EL (cell line): ENCODE measurements at regions not wholly inside any gene's neighbourhood (a gene's known extent, or its start where the extent isn't known, plus 50 kb on each side); places are given as distances from the start of the nearest gene placed in this dataset.

Experiments used
- DNase-seq: peaks from one replicate; pipeline ENCODE4 v3.0.0-alpha.2; 2016

DNA sequence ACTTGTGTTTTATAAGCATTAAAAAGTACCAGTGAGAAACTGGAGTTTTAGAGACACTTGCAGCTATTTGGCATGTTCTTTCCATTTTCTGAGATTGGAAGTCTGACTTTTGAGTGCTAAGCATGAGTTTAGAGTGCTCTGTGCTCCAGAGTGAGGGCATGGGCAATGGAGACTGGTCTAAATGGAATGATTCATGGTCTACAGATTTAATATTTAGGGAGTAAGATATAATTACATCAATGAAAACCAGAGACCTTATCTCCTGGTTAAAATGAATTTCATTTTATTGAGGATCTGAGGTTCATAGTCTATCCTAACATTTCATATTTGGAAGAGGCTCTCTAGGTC, 135.9 kb upstream of the RPS23 start:
- DNase-seq: no peak

DNA sequence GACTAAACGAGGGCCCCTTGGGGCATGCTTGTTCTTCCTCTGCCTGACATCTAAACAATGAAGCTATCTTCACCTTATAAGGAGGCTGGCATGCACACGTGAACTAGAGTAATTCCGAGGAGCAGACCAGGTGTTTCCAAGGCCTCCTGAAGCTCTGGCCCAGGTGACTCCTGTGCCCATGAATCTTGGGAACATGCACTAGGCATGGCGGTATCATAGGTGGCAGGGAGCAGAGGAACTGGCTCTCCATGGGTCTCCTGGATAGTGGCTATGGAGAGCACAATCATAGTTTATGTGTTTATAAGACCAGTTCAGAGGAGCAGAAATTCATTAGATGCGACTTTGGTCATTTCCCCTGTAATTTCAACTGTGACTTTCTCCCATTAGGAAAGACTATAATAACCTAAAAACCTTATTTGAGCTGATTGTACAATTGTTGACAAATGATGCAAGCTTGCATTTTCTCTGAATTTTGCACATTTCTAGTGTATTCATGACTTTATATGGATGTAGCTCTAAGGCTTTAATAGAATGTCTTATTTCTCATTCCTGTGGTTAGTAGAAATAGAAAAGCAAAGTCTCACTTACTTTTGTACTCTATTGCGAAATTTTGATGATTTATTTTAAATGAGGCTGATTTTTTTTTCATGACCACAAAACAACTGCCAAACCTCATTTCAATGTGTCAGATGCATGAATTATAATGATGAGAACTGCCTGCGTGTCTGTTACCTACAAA, 135.3 kb upstream of the RPS23 start:
- DNase-seq: peak; percentile 85

GRCh38 chr5:82408033-82408432, 129.9 kb upstream of the RPS23 start:
- DNase-seq: no peak

GRCh38 chr5:82406205-82406773, 128.1 kb upstream of the RPS23 start:
- peak; percentile 93 for DNase-seq

DNA sequence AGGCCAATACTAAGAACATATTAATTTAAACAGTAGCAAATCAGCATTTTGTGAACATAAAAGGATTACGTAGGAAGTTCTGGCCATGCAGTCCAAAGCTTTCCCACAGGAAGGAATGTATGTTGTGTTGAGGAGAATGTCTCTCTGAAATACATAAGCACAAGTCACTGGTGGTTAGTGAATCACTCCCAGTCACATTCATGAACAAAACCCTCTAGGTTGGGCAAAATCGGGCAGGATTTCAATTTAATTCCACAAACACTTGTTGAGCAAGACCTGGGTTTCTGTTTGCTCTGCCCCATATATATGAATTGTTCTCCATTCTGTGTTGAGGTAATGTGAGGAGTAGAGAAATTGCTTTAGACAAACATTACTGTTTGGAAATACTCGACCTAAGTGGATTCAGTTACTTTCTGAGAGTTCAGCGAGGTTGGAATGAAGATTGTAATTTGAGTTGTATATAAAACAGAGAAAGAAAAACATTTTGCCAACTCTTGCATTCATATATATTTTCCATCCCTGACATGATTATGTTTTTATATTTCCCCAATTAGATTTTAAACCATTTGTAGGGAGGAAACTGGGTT, 127.6 kb upstream of the RPS23 start:
- DNase-seq: peak; percentile 97

GRCh38 chr5:82405161-82405560, 127.0 kb upstream of the RPS23 start:
- peak; percentile 81 for DNase-seq

DNA sequence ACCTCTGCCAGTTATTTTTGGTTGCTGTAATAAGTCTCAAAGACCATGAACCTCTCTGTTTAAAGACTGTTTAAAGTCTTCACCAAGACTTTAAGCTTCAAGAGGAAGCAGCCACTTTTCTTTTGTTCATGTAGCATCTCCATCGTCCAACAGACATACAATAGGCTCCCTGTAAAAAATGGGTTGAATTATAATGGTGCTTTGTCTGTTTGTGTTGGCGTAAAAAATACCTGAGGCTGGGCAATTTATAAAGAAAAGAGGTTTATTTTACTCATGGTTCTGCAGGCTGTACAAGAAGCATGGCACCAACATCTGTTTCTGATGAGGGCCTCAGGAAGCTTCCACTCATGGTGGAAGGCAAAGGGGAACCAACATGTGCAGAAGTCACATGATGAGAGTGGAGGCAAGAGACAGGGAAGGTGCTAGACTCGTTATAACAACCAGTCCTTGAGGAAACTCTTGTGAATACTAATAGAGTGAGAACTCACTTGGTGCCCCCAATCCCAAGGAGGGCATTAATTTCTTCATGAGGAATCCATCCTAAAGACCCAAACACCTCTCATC, 126.3 kb upstream of the RPS23 start:
- DNase-seq: no peak

GRCh38 chr5:82403724-82404123, 125.6 kb upstream of the RPS23 start:
- no peak for DNase-seq

GRCh38 chr5:82403026-82403425, 124.9 kb upstream of the RPS23 start:
- DNase-seq: no peak

DNA sequence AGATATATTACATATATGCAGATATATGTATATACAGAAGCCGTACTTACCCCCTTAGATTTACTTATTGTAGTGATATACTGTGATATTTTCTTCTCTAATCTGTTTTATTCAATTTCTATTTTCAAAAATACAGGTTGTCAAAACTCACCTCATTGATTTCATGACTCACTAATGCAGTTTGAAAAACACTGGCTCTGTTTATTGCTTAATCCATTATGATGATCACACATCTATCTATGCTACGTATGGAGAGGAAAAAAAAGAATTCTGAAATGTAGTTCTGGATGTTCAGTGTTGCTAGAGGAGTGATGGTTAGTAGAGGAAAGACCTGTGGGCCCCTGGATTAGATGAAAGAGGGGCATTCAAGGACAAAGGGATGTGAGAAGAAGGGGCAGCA, 121.0 kb upstream of the RPS23 start:
- DNase-seq: no peak

DNA sequence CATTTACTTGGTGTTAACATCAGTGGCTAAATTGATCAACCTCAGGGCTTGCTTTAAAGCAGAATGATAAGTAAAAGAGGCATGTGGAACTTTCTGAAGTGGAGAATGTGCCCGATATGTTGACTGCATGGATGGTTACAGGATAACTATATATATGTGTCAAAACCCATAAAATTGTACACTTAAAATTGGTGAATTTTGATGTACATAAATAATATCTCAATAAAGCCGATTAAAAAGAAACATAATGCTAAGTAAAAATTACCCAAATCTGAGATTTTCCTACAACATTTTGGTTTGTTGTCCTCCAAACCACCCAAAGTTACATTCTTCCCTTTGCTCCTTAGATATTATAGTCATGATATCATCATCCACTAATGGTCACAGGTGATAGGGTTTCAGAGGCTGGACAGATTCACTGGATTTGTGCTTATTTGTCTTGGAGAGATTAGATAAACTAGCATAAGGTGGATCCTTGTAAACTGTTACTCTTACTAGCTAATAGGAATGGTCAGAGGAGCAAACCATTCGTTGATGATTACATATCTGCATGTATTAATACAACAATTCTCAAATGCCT, 119.7 kb upstream of the RPS23 start:
- no peak for DNase-seq

DNA sequence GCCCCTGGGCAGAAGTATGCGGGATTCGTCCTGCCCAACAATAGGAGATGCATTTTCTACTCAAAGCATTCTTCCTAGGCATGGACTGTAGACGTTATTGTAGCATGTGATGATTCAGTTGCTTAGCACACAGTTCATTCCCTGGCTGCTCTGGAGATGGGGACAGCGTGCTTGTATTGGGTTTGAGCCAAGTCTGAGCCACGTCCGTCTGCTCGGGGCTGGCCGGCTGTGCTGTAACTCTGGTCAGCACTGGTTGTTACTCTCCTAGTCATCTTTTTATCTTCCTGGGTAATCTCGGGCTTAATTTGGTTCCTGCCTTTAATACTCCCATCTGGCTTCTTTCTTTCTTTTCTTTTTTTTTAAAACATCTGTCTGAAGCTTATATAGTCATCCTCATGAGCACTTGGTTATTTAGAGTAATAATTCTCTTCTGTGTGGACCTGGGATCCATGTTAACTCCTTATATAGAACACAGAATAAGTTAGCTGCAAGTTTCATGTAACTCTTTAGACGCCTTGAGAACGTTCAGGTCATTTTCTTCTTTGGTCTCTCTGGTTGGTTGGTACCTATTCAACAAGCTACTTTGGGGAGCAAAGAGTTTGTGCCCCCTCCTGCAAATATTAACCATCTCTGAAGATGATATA, 118.8 kb upstream of the RPS23 start:
- DNase-seq: peak; percentile 97

GRCh38 chr5:82396396-82396795, 118.2 kb upstream of the RPS23 start:
- peak; percentile 20 for DNase-seq

DNA sequence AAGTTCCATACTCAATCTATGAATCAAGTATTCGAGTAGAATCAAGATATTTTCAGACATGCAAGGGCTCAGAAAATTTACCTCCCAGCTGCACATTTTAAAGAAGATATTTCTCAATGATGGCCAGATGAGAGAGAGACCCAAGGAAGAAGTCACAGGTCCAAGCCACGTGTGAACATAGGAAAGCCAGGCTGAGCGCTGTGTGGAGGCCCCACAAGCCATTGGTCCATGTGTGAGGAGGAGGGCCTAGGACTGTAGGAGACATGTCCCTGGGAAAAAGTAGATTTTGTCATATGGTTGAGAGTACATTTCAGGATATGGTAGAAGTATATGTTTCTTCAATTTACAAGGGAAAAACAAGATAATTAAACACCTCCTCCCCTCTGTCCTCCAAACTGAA, 115.8 kb upstream of the RPS23 start:
- no peak for DNase-seq

DNA sequence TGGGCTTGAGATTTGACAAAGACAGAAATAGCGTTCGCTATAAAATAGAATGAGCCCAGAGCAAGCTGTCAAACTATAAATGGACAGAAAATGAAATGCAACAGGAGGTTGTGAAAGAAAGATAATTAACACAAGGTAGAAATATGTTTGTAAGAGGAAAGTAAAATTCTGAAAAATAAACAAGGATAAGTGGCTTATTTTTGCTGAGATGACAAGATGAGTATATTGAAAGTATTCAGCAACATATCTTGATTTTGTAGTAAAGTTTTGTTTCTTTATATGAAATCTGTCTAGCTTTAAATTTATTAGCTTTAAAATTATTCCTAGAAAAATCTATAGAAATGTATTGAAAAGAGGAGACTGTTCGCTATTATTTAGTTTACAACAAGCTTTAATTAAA, 111.9 kb upstream of the RPS23 start:
- no peak for DNase-seq

DNA sequence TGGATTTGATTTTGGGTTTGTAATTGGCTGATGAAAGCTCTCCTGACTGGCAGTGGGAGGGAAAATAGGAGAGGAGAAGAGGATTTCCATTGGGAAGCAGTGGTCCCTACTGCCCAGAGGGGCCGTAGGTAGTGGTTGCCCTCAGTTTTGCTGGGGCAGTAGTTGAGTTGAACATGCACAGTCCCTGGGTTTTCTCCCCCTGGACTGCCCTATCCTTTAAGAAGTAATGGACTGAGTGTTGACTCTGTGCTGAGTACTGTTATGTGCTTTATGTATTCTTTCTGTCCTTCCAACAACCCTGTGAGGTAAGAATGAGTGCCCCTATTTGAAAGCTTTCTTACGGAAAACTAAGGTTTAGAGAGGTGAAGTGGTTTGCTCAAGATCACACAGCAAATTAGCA, 111.2 kb upstream of the RPS23 start:
- no peak for DNase-seq

DNA sequence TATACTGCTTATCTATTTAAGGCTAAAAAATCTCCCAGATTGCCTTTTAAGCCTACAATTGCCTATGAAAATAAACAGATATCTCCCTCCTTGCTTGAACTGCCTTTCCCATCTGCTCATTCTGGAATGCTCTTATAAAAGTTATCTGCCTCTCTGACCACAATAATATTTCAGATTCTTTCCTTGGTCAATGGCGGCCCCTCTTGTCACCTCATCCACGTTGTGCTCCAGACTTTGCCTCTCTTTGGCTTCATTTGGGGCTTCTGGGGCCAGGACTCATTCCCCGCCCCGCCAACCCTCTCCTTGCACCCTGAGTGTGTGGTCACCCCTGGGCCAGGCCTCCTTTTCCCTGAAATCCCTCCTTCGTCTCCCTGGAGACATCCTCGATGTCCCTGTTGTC, 110.0 kb upstream of the RPS23 start:
- peak; percentile 74 for DNase-seq

DNA sequence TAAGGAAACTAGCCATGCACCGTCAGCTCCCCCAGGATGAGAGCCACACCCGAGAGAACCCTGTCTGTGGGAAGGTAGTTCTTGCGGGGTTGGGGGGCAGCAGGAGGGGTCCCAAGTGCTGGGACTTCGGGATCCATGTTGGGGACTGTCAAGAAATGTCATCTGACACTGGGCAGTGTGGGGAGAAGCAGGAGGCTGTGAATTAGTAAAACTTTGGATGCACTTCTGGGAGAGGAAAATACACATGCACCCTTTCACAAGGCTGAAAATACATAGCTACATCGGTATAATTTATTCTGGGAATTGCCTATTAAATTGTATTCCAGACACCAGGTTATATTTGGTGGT, 109.6 kb upstream of the RPS23 start:
- DNase-seq: no peak

DNA sequence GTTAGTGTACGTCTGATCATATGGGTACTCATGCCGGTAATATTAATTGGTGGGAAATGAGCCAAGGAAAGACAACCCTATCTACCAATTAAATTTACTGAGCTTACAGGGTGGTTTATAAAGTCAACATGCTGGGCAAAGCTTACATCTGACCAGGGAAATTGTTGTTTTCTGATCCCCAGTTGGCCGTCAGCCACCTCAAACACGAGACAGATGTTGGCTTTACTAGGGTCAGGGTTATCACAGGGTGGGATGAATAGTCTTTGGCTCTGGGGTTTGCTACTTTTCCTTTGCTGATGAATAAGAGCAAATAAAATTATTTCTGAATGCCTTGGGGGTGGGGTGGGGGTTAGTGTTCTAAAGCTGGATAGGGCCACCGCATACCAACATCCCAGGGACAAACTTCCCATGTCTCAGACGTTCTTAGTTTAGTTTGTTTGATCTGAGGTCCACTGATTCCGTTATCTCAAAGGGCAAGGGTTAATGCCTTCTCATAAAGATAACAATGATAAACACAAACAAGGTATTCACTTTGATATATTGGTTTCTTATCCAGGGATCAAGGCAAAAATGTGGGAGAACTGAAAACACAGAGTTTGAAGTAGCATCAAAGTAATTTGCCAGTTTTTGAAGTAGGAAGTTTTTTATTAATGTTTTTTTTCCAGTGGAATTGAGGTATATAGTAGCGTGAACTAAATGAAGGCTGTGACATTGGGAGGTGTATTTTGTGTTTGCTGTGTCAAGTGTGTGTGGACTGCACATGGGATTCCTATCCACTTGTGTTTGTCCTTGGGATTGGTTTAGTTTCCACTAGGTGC, 109.1 kb upstream of the RPS23 start:
- DNase-seq: peak; percentile 24

GRCh38 chr5:82386576-82386975, 108.4 kb upstream of the RPS23 start:
- DNase-seq: no peak

DNA sequence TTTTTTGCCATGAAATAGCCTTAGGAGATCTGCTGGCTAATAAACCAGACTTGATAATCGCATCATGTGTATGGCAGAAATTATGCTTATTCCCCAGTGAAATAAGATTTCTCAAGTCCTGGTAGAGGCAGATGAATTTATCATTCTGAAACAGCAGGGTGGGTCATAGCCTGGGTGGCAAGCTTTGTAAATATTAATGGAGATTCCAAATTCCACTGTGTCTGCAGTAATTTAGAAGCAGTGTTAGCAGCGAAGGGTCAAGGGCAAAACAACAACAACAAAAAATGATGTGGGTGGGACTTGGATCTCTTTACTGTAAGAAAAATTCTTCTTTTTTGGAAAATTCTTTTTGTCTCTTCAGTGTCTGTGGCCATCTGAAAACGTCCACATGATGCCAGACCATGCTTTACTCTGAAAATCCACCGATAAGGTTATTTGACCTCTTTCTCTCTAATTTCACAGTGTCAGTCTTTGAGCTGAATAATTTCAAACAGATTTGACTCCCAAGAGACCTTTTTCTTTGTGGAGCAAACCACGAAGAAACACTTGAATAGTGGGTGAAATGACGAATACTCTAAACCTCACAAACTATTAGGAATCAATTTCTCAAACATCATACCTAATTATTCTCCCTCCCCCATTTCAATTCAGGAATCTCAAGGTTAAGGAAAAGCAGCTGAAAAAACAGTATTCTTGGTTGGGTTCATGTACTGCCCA, 106.0 kb upstream of the RPS23 start:
- DNase-seq: no peak

GRCh38 chr5:82381591-82381990, 103.4 kb upstream of the RPS23 start:
- DNase-seq: no peak
